ENCODE measurements at regions not wholly inside any gene's neighbourhood (a gene's known extent, or its start where the extent isn't known, plus 50 kb on each side); places are given as distances from the start of the nearest gene placed in this dataset.
A peak's percentile ranks its signal among the peaks of the same experiment; 100 is the strongest.
"Not testable (repeated sequence)": the region's sequence is repeated elsewhere in the genome, so short reads cannot be mapped to it uniquely, and the experiment has no call there.

GRCh38 chr7:91609525-91609924, 271.0 kb downstream of the MTERF1 start:
- CTCF ChIA-PET = no interaction called here
- H3K4me3 Mint-ChIP-seq (ENCODE audit: low read depth, unreplicated experiment) = no peak overlapping the region
- H3K36me3 Mint-ChIP-seq (ENCODE audit: insufficient read depth, unreplicated experiment) = no peaks in the 10 kb centered on the region
- no peaks in the 10 kb centered on the region for H3K4me1 Mint-ChIP-seq (ENCODE audit: low read depth, unreplicated experiment)
- no peak for DNase-seq
- peaks cover 2% of the 10 kb centered on the region for H3K9me3 Mint-ChIP-seq (ENCODE audit: low read depth, unreplicated experiment)
- intact Hi-C loops (cut with micrococcal nuclease; ENCODE audit: unreplicated experiment) = no loop called here
- peak overlapping the region; percentile 8 for H3K27ac Mint-ChIP-seq (ENCODE audit: unreplicated experiment)
- no TSS peak for BruUV-seq (replicated peaks)
- TF ChIP-seq, protein P1, sequence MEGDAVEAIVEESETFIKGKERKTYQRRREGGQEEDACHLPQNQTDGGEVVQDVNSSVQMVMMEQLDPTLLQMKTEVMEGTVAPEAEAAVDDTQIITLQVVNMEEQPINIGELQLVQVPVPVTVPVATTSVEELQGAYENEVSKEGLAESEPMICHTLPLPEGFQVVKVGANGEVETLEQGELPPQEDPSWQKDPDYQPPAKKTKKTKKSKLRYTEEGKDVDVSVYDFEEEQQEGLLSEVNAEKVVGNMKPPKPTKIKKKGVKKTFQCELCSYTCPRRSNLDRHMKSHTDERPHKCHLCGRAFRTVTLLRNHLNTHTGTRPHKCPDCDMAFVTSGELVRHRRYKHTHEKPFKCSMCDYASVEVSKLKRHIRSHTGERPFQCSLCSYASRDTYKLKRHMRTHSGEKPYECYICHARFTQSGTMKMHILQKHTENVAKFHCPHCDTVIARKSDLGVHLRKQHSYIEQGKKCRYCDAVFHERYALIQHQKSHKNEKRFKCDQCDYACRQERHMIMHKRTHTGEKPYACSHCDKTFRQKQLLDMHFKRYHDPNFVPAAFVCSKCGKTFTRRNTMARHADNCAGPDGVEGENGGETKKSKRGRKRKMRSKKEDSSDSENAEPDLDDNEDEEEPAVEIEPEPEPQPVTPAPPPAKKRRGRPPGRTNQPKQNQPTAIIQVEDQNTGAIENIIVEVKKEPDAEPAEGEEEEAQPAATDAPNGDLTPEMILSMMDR (IDR thresholded peaks at IDR 0.05; ENCODE audit: unreplicated experiment) = no peak
- H3K27me3 Mint-ChIP-seq (ENCODE audit: unreplicated experiment) = no peaks in the 10 kb centered on the region

- no peak overlapping the region for H3K4me3 Mint-ChIP-seq (ENCODE audit: low read depth, unreplicated experiment)
- CTCF ChIA-PET = no interaction called here
- DNase-seq = no peak
- no TSS peak for BruUV-seq (replicated peaks)
- no peaks in the 10 kb centered on the region for H3K36me3 Mint-ChIP-seq (ENCODE audit: insufficient read depth, unreplicated experiment)
- TF ChIP-seq, protein P1 (IDR thresholded peaks at IDR 0.05; ENCODE audit: unreplicated experiment) = no peak
- H3K27ac Mint-ChIP-seq (ENCODE audit: unreplicated experiment) = no peak overlapping the region
- intact Hi-C loops (cut with micrococcal nuclease; ENCODE audit: unreplicated experiment) = no loop called here
- H3K27me3 Mint-ChIP-seq (ENCODE audit: unreplicated experiment) = no peaks in the 10 kb centered on the region
- peaks cover 2% of the 10 kb centered on the region for H3K9me3 Mint-ChIP-seq (ENCODE audit: low read depth, unreplicated experiment)
- H3K4me1 Mint-ChIP-seq (ENCODE audit: low read depth, unreplicated experiment) = no peaks in the 10 kb centered on the region
Observed at GRCh38 chr7:91614431-91614830, 266.1 kb downstream of the MTERF1 start.

DNA sequence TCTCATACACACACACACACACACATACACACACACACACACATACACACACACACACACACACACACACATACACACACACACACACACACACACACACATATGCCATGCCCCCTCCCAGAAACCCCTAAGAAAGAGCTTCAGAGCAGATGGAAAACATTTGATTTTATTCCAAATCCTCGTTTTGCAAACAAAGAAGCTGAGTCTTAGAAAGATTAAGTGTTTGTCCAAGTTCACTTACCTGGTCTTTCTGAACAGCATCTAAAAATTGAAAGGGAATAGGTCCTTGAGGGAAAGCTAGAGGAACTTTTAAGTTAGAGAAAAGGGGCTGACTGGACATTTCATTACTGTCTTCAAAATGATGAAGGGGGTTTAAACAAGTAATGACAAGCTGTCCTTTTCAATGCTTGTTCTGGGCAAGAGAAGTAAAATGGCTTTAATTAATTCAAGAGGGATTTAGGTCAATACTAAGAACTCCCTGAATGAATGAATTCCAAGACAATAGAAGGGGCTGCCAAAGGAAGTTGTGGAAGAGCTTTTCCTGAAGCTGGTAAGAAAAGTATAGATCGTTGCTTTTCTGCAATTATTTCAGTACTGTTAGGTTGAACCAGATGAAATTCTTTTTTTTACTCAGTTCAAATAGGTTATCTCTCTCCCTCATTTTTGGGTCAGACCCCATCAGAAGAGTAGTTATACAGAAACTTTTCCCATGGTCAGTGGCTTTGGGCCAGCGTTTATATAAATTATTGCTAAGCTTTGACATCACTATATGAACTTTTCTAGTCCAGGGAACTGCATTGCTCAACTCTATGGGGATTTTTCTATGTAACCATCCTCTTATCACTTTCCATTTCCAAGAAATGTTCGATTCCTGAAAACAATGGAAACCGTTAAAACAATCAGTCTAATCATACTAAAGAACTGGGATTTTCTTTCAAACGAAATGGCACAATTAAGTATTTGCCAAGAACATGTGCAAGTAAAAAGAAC, 261.4 kb downstream of the MTERF1 start:
- Mint-ChIP-seq H3K27me3 (ENCODE audit: unreplicated experiment) (no peaks in the 10 kb centered on the region), H3K36me3 (ENCODE audit: insufficient read depth, unreplicated experiment) (no peaks in the 10 kb centered on the region)
- CTCF ChIA-PET = no interaction called here

GRCh38 chr7:91620827-91621226, 259.7 kb downstream of the MTERF1 start:
- Mint-ChIP-seq H3K36me3 (ENCODE audit: insufficient read depth, unreplicated experiment) (no peaks in the 10 kb centered on the region), H3K9me3 (ENCODE audit: low read depth, unreplicated experiment) (no peaks in the 10 kb centered on the region), H3K27ac (ENCODE audit: unreplicated experiment) (no peak overlapping the region), H3K27me3 (ENCODE audit: unreplicated experiment) (no peaks in the 10 kb centered on the region), H3K4me3 (ENCODE audit: low read depth, unreplicated experiment) (no peak overlapping the region), H3K4me1 (ENCODE audit: low read depth, unreplicated experiment) (no peaks in the 10 kb centered on the region)
- BruUV-seq (replicated peaks) = no TSS peak
- intact Hi-C loops (cut with micrococcal nuclease; ENCODE audit: unreplicated experiment) = no loop called here
- TF ChIP-seq, protein P1 (IDR thresholded peaks at IDR 0.05; ENCODE audit: unreplicated experiment) = no peak
- no peak for DNase-seq
- CTCF ChIA-PET = no interaction called here

More for the DNA sequence above, 261.4 kb downstream of the MTERF1 start:
- Mint-ChIP-seq H3K9me3 (ENCODE audit: low read depth, unreplicated experiment) (no peaks in the 10 kb centered on the region), H3K27ac (ENCODE audit: unreplicated experiment) (no peak overlapping the region), H3K4me3 (ENCODE audit: low read depth, unreplicated experiment) (no peak overlapping the region), H3K4me1 (ENCODE audit: low read depth, unreplicated experiment) (no peaks in the 10 kb centered on the region)
- no TSS peak for BruUV-seq (replicated peaks)
- no peak for DNase-seq
- TF ChIP-seq, protein P1 (IDR thresholded peaks at IDR 0.05; ENCODE audit: unreplicated experiment) = no peak
- intact Hi-C loops (cut with micrococcal nuclease; ENCODE audit: unreplicated experiment) = no loop called here

GRCh38 chr7:91627324-91627723, 253.2 kb downstream of the MTERF1 start:
- H3K36me3 Mint-ChIP-seq (ENCODE audit: insufficient read depth, unreplicated experiment); CTCF ChIA-PET; DNase-seq; intact Hi-C loops (cut with micrococcal nuclease; ENCODE audit: unreplicated experiment); H3K27me3 Mint-ChIP-seq (ENCODE audit: unreplicated experiment); H3K27ac Mint-ChIP-seq (ENCODE audit: unreplicated experiment); H3K9me3 Mint-ChIP-seq (ENCODE audit: low read depth, unreplicated experiment); H3K4me3 Mint-ChIP-seq (ENCODE audit: low read depth, unreplicated experiment); BruUV-seq (replicated peaks): not testable (repeated sequence)
- H3K4me1 Mint-ChIP-seq (ENCODE audit: low read depth, unreplicated experiment) = peaks cover 16% of the 10 kb centered on the region
